Choroid plexus epithelial cell (primary cell): ENCODE measurements at regions not wholly inside any gene's neighbourhood (a gene's known extent, or its start where the extent isn't known, plus 50 kb on each side); places are given as distances from the start of the nearest gene placed in this dataset.

Source experiments
- DNase-seq: peaks from one replicate; pipeline ENCODE4 v3.0.0-alpha.2; 2010; ENCODE audit warnings: low read depth
- H3K4me3 ChIP-seq: 2 replicates; pipeline ENCODE4 v1.5.1; 2011; ENCODE audit warnings: low read depth, mild to moderate bottlenecking, control low read depth, low read length, moderate library complexity
- TF ChIP-seq, protein P1 (sequence below): conservative IDR thresholded peaks from 2 replicates; pipeline ENCODE4 v1.5.1; 2011; ENCODE audit warnings: low read depth, mild to moderate bottlenecking, control low read depth, inconsistent platforms, low read length, moderate library complexity

DNA sequence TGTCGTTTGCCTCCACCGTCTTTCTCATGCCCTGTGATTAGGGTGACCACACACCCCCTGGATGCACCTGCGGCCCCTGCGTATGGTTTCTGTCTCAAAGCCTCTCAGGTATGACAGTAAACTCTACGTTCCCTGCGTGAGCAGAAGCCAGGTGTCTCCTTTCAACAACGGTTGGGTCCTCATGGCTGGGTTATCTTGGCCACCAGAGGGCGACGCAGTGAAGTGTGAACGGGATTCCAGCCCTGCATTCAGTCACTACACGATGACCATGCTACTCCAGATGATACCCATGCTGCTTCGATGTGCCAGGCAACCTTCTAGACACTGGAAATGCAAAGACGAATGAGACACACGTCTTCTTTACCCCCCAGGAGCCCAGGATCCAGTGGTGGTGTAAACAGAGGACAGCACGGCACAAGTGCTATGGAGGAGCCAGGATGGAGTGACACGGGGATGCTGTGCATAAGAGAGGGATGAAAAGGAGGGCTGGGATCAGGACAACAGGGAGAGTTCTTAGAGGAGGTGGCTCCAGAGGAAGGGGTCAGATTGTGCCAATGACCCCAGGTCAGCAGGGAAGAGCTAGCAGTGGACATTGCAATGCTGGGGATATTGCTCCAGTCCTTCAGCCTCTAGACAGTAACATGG lies 228.1 kb upstream of the PFKP start:
- TF ChIP-seq, protein P1, sequence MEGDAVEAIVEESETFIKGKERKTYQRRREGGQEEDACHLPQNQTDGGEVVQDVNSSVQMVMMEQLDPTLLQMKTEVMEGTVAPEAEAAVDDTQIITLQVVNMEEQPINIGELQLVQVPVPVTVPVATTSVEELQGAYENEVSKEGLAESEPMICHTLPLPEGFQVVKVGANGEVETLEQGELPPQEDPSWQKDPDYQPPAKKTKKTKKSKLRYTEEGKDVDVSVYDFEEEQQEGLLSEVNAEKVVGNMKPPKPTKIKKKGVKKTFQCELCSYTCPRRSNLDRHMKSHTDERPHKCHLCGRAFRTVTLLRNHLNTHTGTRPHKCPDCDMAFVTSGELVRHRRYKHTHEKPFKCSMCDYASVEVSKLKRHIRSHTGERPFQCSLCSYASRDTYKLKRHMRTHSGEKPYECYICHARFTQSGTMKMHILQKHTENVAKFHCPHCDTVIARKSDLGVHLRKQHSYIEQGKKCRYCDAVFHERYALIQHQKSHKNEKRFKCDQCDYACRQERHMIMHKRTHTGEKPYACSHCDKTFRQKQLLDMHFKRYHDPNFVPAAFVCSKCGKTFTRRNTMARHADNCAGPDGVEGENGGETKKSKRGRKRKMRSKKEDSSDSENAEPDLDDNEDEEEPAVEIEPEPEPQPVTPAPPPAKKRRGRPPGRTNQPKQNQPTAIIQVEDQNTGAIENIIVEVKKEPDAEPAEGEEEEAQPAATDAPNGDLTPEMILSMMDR = peak; percentile 42
- no peak overlapping the region for H3K4me3 ChIP-seq
- DNase-seq = peak; percentile 2

DNA sequence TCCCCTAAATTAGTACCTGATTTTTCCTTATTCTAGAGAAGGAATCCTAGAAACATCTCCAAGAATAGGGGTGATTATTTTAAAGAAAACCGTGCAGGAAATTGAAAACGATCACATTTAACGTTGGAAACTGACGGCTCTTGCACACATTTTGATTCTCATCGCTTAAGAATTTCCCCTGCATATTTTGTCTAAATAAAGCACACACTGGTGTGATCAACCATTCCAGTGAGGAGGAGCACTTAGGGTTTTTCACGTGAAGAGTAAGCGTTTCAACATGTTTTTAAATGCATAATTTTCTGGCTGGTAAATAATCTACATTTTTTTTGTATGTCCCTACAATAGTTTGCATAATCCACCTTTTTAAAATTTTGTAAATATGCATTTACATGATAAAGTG lies 229.7 kb upstream of the PFKP start:
- no peak for DNase-seq
- no peak overlapping the region for H3K4me3 ChIP-seq
- TF ChIP-seq, protein P1 = no peak

DNA sequence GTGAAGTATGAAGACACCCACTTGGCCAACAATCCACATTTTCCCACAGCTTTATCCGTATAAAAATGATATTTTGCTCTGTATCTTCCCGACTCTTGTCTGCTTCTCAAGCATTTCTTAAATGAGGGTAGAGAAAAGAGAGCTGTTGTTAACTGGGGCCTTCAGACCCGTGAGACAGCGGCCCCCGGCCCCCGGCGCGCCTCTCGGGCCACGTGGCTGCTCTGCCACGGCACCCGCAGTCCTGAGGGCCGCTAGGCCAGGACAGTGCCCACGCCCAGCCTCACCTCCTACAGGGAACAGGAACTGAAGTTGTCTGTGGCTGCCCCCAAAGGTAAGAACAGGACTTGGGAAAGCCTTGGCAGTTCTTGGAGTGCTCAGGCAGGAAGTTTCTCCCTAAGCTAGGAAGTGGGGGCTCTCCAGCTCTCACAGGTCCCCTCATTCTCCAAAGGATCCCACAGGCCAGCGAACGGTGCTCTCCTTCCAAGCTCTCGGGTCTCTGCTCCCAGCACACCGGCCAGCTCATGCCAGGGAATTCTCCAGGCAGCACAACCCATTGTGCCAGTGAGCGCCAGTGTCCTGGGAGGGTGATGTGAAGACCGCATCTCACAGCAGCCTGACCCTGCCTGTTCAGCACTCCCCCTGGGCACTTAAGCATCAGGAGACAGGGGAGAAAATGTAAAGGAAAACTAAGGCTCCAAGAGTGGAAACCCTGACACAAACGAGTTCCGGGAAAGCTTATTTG lies 230.3 kb upstream of the PFKP start:
- no peak for DNase-seq
- H3K4me3 ChIP-seq = no peak overlapping the region
- TF ChIP-seq, protein P1 = no peak

DNA sequence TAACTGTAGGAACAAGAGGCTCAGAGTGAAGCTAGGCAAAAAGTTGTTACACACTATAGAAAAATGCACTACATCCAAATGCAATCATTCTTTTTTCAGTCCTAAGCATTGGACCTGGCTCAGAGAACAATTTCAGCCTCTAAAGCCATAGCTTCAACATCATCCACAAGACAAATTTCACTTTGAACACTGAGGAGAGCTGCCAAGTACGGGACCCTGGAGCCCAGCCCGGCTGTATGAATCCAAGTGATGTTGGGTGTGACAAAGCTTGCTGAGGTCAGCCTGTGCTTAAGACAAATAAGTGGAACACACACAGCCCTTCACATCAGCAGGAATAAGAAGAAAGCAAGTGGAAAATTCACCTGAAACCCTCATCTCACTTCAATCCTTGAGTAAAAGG lies 233.1 kb upstream of the PFKP start:
- TF ChIP-seq, protein P1 = no peak
- no peak overlapping the region for H3K4me3 ChIP-seq
- DNase-seq = no peak

DNA sequence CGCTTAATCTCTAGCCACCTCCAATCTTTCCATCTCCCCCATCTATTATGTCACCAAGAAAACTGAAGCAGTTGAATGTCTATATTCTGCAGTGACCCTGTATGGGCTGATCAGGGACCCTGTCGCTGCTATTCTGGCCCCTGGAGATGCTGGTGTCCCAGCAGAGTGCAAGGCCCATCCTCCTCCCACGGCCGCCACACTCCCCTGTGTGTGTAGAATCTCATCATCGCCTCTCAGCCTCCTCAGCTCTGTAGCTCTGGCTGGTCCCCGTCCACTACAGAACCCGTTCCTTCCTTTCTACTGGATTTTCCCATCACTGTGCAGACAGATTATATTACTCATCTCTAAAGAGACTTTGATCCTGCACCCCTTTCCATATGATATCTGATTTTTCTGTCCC lies 235.8 kb upstream of the PFKP start:
- TF ChIP-seq, protein P1 = no peak
- no peak for DNase-seq
- H3K4me3 ChIP-seq = no peak overlapping the region

DNA sequence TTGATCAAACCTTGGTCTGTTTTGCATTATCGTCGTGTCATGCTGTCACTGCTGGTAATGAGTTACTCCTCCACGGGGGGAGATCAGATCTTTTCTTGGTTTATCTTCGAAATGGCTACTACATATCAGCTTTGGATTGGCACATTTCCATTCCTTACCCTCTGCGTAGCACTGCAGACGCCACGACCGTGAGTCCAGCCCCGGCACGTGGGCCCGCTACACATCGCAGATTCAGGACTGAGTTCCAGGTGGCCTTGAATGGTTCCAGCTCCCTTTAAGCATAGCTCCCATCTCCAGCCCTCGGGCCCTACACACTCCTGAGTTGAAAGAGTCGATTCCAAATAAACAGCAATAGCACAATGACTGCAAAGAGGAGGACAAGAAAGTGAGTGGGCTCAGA lies 238.6 kb upstream of the PFKP start:
- H3K4me3 ChIP-seq = no peak overlapping the region
- no peak for DNase-seq

More for the DNA sequence above, 238.6 kb upstream of the PFKP start:
- TF ChIP-seq, protein P1 = no peak
